ENCODE measurements at regions not wholly inside any gene's neighbourhood (a gene's known extent, or its start where the extent isn't known, plus 50 kb on each side); places are given as distances from the start of the nearest gene placed in this dataset.

DNA sequence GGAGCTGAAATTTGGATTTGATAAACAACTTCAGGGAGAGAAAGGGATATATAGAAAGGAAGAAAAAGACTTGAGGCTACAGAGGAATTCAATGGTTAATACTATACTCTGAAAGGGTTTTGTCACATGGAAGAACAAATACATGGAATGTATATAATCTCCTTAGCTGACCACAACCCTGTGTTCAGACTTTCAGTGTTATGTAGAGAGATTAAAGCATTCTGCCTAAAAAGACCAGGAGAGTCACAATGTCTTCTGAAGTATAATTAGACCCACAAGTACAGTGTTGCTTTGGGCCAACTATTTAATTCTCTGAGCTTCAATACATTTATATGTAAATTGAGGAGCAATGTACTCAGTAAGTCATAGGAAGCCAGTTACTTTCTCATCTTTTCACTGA is 123.8 kb upstream of the FSHR start:
- ChIA-PET CTCF (no interaction called here), POLR2A (no interaction called here)
- BruUV-seq (replicated peaks) = no TSS peak

DNA sequence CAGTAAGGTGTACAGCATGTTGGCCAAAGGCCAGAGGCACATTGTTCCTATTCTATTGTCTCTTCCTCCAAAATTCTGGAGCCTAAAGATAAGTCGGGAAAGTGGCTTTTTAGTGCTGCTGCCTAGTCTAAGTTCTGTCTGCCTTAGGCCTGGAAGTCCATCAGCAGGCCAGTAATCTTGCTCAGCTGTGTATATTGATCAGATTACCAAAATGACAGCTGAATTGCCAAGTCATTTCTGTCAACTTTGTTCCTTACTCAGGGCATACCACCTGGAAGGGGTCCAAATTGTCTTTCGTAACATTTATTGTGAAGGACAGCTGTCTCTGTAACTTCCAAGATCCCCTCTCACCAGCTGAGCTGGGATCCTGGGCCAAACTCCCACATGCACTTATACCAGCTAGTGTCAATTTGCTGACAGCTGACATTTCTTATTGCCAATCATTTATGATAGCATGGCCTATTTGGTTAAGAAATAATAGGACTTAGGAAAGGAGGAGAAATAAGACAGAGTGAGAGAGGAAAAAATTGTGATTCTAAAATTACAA is 116.8 kb upstream of the FSHR start:
- Histone ChIP-seq H3K4me3 (ENCODE audit: low read depth in 2 of 2, low read length in 2 of 2) (no peak overlapping the region), H3K4me1 (ENCODE audit: control insufficient read depth, insufficient read depth, low read length) (no peaks in the 10 kb centered on the region), H3K27ac (ENCODE audit: low read length) (no peak overlapping the region), H3K27me3 (ENCODE audit: control insufficient read depth, insufficient read depth, low read length) (no peaks in the 10 kb centered on the region), H3K9me3 (ENCODE audit: control insufficient read depth, insufficient read depth, low read depth, low read length) (no peaks in the 10 kb centered on the region), H3K36me3 (ENCODE audit: control insufficient read depth, insufficient read depth, low read length) (no peaks in the 10 kb centered on the region)
- DNase-seq (ENCODE audit: low read depth, low spot score) = no peak
- TF ChIP-seq, protein P1, sequence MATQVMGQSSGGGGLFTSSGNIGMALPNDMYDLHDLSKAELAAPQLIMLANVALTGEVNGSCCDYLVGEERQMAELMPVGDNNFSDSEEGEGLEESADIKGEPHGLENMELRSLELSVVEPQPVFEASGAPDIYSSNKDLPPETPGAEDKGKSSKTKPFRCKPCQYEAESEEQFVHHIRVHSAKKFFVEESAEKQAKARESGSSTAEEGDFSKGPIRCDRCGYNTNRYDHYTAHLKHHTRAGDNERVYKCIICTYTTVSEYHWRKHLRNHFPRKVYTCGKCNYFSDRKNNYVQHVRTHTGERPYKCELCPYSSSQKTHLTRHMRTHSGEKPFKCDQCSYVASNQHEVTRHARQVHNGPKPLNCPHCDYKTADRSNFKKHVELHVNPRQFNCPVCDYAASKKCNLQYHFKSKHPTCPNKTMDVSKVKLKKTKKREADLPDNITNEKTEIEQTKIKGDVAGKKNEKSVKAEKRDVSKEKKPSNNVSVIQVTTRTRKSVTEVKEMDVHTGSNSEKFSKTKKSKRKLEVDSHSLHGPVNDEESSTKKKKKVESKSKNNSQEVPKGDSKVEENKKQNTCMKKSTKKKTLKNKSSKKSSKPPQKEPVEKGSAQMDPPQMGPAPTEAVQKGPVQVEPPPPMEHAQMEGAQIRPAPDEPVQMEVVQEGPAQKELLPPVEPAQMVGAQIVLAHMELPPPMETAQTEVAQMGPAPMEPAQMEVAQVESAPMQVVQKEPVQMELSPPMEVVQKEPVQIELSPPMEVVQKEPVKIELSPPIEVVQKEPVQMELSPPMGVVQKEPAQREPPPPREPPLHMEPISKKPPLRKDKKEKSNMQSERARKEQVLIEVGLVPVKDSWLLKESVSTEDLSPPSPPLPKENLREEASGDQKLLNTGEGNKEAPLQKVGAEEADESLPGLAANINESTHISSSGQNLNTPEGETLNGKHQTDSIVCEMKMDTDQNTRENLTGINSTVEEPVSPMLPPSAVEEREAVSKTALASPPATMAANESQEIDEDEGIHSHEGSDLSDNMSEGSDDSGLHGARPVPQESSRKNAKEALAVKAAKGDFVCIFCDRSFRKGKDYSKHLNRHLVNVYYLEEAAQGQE (IDR thresholded peaks at IDR 0.05; ENCODE audit: insufficient read depth in 1 of 2, low read depth in 2 of 2, low read length in 1 of 2) = no peak
- TF ChIP-seq, protein P2, sequence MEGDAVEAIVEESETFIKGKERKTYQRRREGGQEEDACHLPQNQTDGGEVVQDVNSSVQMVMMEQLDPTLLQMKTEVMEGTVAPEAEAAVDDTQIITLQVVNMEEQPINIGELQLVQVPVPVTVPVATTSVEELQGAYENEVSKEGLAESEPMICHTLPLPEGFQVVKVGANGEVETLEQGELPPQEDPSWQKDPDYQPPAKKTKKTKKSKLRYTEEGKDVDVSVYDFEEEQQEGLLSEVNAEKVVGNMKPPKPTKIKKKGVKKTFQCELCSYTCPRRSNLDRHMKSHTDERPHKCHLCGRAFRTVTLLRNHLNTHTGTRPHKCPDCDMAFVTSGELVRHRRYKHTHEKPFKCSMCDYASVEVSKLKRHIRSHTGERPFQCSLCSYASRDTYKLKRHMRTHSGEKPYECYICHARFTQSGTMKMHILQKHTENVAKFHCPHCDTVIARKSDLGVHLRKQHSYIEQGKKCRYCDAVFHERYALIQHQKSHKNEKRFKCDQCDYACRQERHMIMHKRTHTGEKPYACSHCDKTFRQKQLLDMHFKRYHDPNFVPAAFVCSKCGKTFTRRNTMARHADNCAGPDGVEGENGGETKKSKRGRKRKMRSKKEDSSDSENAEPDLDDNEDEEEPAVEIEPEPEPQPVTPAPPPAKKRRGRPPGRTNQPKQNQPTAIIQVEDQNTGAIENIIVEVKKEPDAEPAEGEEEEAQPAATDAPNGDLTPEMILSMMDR (IDR thresholded peaks at IDR 0.05) = no peak
- TF ChIP-seq SIN3A (IDR thresholded peaks at IDR 0.05; ENCODE audit: borderline replicate concordance, insufficient read depth, low read depth, low read length) = no peak
- TF ChIP-seq TCF7L2 (IDR thresholded peaks at IDR 0.05; ENCODE audit: low read depth, low read length) = no peak
- TF ChIP-seq POLR2AphosphoS5 (IDR thresholded peaks at IDR 0.05; ENCODE audit: low read depth, low read length) = no peak
- in situ Hi-C loops (cut with HindIII; ENCODE audit: low pct_unique_long_range_greater_than_20kb, low sequenced_read_pairs) (no loop called here), intact Hi-C loops (cut with micrococcal nuclease; ENCODE audit: unreplicated experiment) (no loop called here)
- ChIA-PET CTCF (no interaction called here), POLR2A (no interaction called here)
- BruUV-seq (replicated peaks) = no TSS peak
- no peak for ATAC-seq

More for the DNA sequence above, 123.8 kb upstream of the FSHR start:
- no peak for DNase-seq (ENCODE audit: low read depth, low spot score)
- in situ Hi-C loops (cut with HindIII; ENCODE audit: low pct_unique_long_range_greater_than_20kb, low sequenced_read_pairs) (no loop called here), intact Hi-C loops (cut with micrococcal nuclease; ENCODE audit: unreplicated experiment) (no loop called here)
- Histone ChIP-seq H3K27me3 (ENCODE audit: control insufficient read depth, insufficient read depth, low read length) (no peaks in the 10 kb centered on the region), H3K4me1 (ENCODE audit: control insufficient read depth, insufficient read depth, low read length) (no peaks in the 10 kb centered on the region), H3K27ac (ENCODE audit: low read length) (no peak overlapping the region), H3K9me3 (ENCODE audit: control insufficient read depth, insufficient read depth, low read depth, low read length) (no peaks in the 10 kb centered on the region; the same call in 1 of the 2 replicates), H3K4me3 (ENCODE audit: low read depth in 2 of 2, low read length in 2 of 2) (no peak overlapping the region), H3K36me3 (ENCODE audit: control insufficient read depth, insufficient read depth, low read length) (no peaks in the 10 kb centered on the region)
- TF ChIP-seq TCF7L2 (IDR thresholded peaks at IDR 0.05; ENCODE audit: low read depth, low read length) (no peak), POLR2AphosphoS5 (IDR thresholded peaks at IDR 0.05; ENCODE audit: low read depth, low read length) (no peak), SIN3A (IDR thresholded peaks at IDR 0.05; ENCODE audit: borderline replicate concordance, insufficient read depth, low read depth, low read length) (no peak)
- TF ChIP-seq, protein P2 (IDR thresholded peaks at IDR 0.05) = no peak
- TF ChIP-seq, protein P1 (IDR thresholded peaks at IDR 0.05; ENCODE audit: insufficient read depth in 1 of 2, low read depth in 2 of 2, low read length in 1 of 2) = no peak
- ATAC-seq = no peak

Data from Panc1 (cell line).